HepG2 (cell line): ENCODE measurements at regions not wholly inside any gene's neighbourhood (a gene's known extent, or its start where the extent isn't known, plus 50 kb on each side); places are given as distances from the start of the nearest gene placed in this dataset.

Experiments used
- ELF3 ChIP-seq: IDR thresholded peaks from 2 replicates; pipeline ENCODE4 v1.6.1; 2016; ENCODE audit warnings: missing genetic modification reagents, missing compliant biosample characterization
- ETV5 ChIP-seq: IDR thresholded peaks from 2 replicates; pipeline ENCODE4 v1.6.1; 2018; ENCODE audit warnings: missing biosample characterization, missing genetic modification reagents, inconsistent platforms, borderline replicate concordance
- HMGA1 ChIP-seq: sonication (generic); formaldehyde crosslinking; conservative IDR thresholded peaks from 2 replicates; pipeline ENCODE4 v1.4.0; 2020; ENCODE audit warnings: missing genetic modification reagents
- IRX3 ChIP-seq: sonication (generic); formaldehyde crosslinking; IDR thresholded peaks from 2 replicates; pipeline ENCODE4 v1.8.1; 2023; ENCODE audit warnings: mild to moderate bottlenecking, low read depth, missing genetic modification reagents, borderline replicate concordance
- NFE2L1 ChIP-seq: sonication (generic); formaldehyde crosslinking; IDR thresholded peaks from 2 replicates; pipeline ENCODE4 v1.4.0; 2020; ENCODE audit warnings: missing genetic modification reagents, mild to moderate bottlenecking, borderline replicate concordance
- NFE2L2 ChIP-seq: fragments of 150-350 bp; IDR thresholded peaks from 2 replicates; pipeline ENCODE4 v1.6.1; 2014; ENCODE audit warnings: low read length
- NFKB2 ChIP-seq: sonication (generic); formaldehyde crosslinking; IDR thresholded peaks from 2 replicates; pipeline ENCODE4 v1.4.0; 2020; ENCODE audit warnings: missing genetic modification reagents, borderline replicate concordance
- NONO ChIP-seq, 2 experiments: fragments of 450-650 bp in 1 of 2; sonication (generic) in 1 of 2; formaldehyde crosslinking in 1 of 2; IDR thresholded peaks in 1 of 2; conservative IDR thresholded peaks in 1 of 2; 2 replicates each; pipeline versions ENCODE4 v1.6.1 to v1.8.0; 2017 to 2022; ENCODE audit warnings: mild to moderate bottlenecking in 1 of 2, missing genetic modification reagents in 1 of 2, moderate library complexity in 1 of 2
- REPIN1 ChIP-seq: sonication (generic); formaldehyde crosslinking; IDR thresholded peaks from 2 replicates; pipeline ENCODE4 v1.8.0; 2022; ENCODE audit warnings: missing genetic modification reagents, low read depth, mild to moderate bottlenecking, borderline replicate concordance
- RXRA ChIP-seq: sonication (generic); formaldehyde crosslinking; IDR thresholded peaks from 2 replicates; pipeline ENCODE4 v1.5.1; 2020; ENCODE audit warnings: missing genetic modification reagents
- TBL1XR1 ChIP-seq: fragments of 150-350 bp; IDR thresholded peaks from 2 replicates; pipeline ENCODE4 v1.6.1; 2014; ENCODE audit warnings: borderline replicate concordance, low read length; ENCODE audit not compliant: partially characterized antibody
- TFDP1 ChIP-seq: IDR thresholded peaks from 2 replicates; pipeline ENCODE4 v1.6.1; 2016; ENCODE audit warnings: missing compliant biosample characterization, missing genetic modification reagents, borderline replicate concordance
- TFDP2 ChIP-seq: sonication (generic); formaldehyde crosslinking; IDR thresholded peaks from 2 replicates; pipeline ENCODE4 v1.4.0; 2020; ENCODE audit warnings: missing genetic modification reagents
- WIZ ChIP-seq: sonication (generic); formaldehyde crosslinking; IDR thresholded peaks from 2 replicates; pipeline ENCODE4 v1.5.1; 2020; ENCODE audit warnings: mild to moderate bottlenecking, missing genetic modification reagents
- ZBTB21 ChIP-seq: sonication (generic); formaldehyde crosslinking; IDR thresholded peaks from 2 replicates; pipeline ENCODE4 v1.4.0; 2020; ENCODE audit warnings: missing genetic modification reagents
- ZNF207 ChIP-seq: fragments of 450-650 bp; IDR thresholded peaks from 2 replicates; pipeline ENCODE4 v1.6.1; 2016; ENCODE audit warnings: antibody characterized with exemption, borderline replicate concordance
- ZNF276 ChIP-seq: sonication (generic); formaldehyde crosslinking; IDR thresholded peaks from 2 replicates; pipeline ENCODE4 v1.4.0; 2020; ENCODE audit warnings: mild to moderate bottlenecking, low read depth, missing genetic modification reagents
- ZNF280D ChIP-seq: sonication (generic); formaldehyde crosslinking; IDR thresholded peaks from 2 replicates; pipeline ENCODE4 v1.5.1; 2020; ENCODE audit warnings: mild to moderate bottlenecking, missing genetic modification reagents
- ZNF292 ChIP-seq: sonication (generic); formaldehyde crosslinking; IDR thresholded peaks from 2 replicates; pipeline ENCODE4 v1.8.1; 2022; ENCODE audit warnings: mild to moderate bottlenecking, low read depth, missing genetic modification reagents, borderline replicate concordance
- ZNF775 ChIP-seq: sonication (generic); formaldehyde crosslinking; IDR thresholded peaks from 2 replicates; pipeline ENCODE4 v1.4.0; 2020; ENCODE audit warnings: missing genetic modification reagents, mild to moderate bottlenecking, moderate library complexity, borderline replicate concordance
- ZNF777 ChIP-seq: sonication (generic); formaldehyde crosslinking; IDR thresholded peaks from 2 replicates; pipeline ENCODE4 v1.4.0; 2020; ENCODE audit warnings: missing genetic modification reagents

GRCh38 chr17:72445055-72445991 is 324.5 kb downstream of the SOX9 start (continued):
- no peak; the same call in 1 of the 2 replicates for TF ChIP-seq ZNF276 (CRISPR knock-in tag)
- peak; percentile 63; the same call in 1 of the 2 replicates for TF ChIP-seq ZNF280D (CRISPR knock-in tag)
- 0 out of 2 replicates have a peak, but pooled peaks have one; percentile 6 for TF ChIP-seq ZBTB21 (CRISPR knock-in tag)
- TF ChIP-seq NFE2L1 (CRISPR knock-in tag): no peak
- TF ChIP-seq NONO (IDR thresholded peaks at IDR 0.05): no peak
- peak; percentile 38; the same call in 1 of the 2 replicates for TF ChIP-seq NONO (CRISPR knock-in tag; conservative IDR thresholded peaks at IDR 0.05)
- no peak for TF ChIP-seq NFE2L2
- TF ChIP-seq HMGA1 (CRISPR knock-in tag): no peak
- TF ChIP-seq ZNF777 (CRISPR knock-in tag): peak; percentile 50; the same call in 1 of the 2 replicates
- TF ChIP-seq ZNF292 (CRISPR knock-in tag): 0 out of 2 replicates have a peak, but pooled peaks have one; percentile 15
- 0 out of 2 replicates have a peak, but pooled peaks have one; percentile 63 for TF ChIP-seq ZNF775 (CRISPR knock-in tag)
- TF ChIP-seq WIZ: no peak
- TF ChIP-seq TFDP2 (CRISPR knock-in tag): no peak; the same call in 1 of the 2 replicates
- TF ChIP-seq ZNF207: no peak
- TF ChIP-seq ETV5 (CRISPR knock-in tag): peak; percentile 14; the same call in 1 of the 2 replicates
- TF ChIP-seq TFDP1: peak; percentile 39; the same call in 1 of the 2 replicates
- TF ChIP-seq REPIN1 (CRISPR knock-in tag): peak; percentile 64; the same call in 1 of the 2 replicates
- peak; percentile 84; the same call in 1 of the 2 replicates for TF ChIP-seq NFKB2
- TF ChIP-seq TBL1XR1: no peak
- TF ChIP-seq ELF3 (CRISPR knock-in tag): peak; percentile 73
- TF ChIP-seq IRX3 (CRISPR knock-in tag): 0 out of 2 replicates have a peak, but pooled peaks have one; percentile 37
- peak; percentile 45; the same call in 1 of the 2 replicates for TF ChIP-seq RXRA (CRISPR knock-in tag)
